Astrocyte (in vitro differentiated cells and primary cell): ENCODE measurements at regions not wholly inside any gene's neighbourhood (a gene's known extent, or its start where the extent isn't known, plus 50 kb on each side); places are given as distances from the start of the nearest gene placed in this dataset.

Experiments used
- CTCF ChIP-seq: IDR thresholded peaks from 2 replicates; pipeline ENCODE4 v1.5.1; 2011; ENCODE audit warnings: low read depth, mild to moderate bottlenecking, inconsistent platforms, low read length, moderate library complexity; ENCODE audit not compliant: insufficient read depth
- EZH2 ChIP-seq: IDR thresholded peaks from 2 replicates; pipeline ENCODE4 v1.6.1; 2012; ENCODE audit warnings: mild to moderate bottlenecking, low read length, inconsistent platforms; ENCODE audit not compliant: insufficient read depth

GRCh38 chr2:183404392-183404791 is 280.1 kb downstream of the NUP35 start:
- no peak for TF ChIP-seq CTCF
- TF ChIP-seq EZH2 = no peak
